H9 (cell line): ENCODE measurements at regions not wholly inside any gene's neighbourhood (a gene's known extent, or its start where the extent isn't known, plus 50 kb on each side); places are given as distances from the start of the nearest gene placed in this dataset.

Experiments
- DNase-seq: peaks from one replicate; pipeline ENCODE4 v3.0.0-alpha.2; 2017
- H2AFZ ChIP-seq: one replicate; pipeline ENCODE4 v1.6.1; 2013; ENCODE audit warnings: mild to moderate bottlenecking, low read length, control low read depth, moderate library complexity
- H2AK5ac ChIP-seq: 2 replicates; pipeline ENCODE4 v1.6.1; 2013; ENCODE audit warnings: low read length, control low read depth, mixed read lengths; ENCODE audit not compliant: insufficient read length
- H2BK120ac ChIP-seq: one replicate; pipeline ENCODE4 v1.6.1; 2013; ENCODE audit warnings: low read depth, mild to moderate bottlenecking, low read length, control low read depth, inconsistent platforms; ENCODE audit not compliant: poor library complexity, severe bottlenecking
- H2BK12ac ChIP-seq: 2 replicates; pipeline ENCODE4 v1.6.1; 2013; ENCODE audit warnings: low read length, control low read depth, mixed read lengths, low read depth; ENCODE audit not compliant: insufficient read length
- H2BK15ac ChIP-seq: 2 replicates; pipeline ENCODE4 v1.6.1; 2013; ENCODE audit warnings: low read depth, low read length, control low read depth
- H2BK20ac ChIP-seq: one replicate; pipeline ENCODE4 v1.6.1; 2013; ENCODE audit warnings: low read depth, mild to moderate bottlenecking, low read length, control low read depth, inconsistent platforms; ENCODE audit not compliant: poor library complexity, severe bottlenecking
- H2BK5ac ChIP-seq: 2 replicates; pipeline ENCODE4 v1.6.1; 2013; ENCODE audit warnings: low read length, control low read depth, mixed read lengths; ENCODE audit not compliant: insufficient read length
- H3K14ac ChIP-seq: 2 replicates; pipeline ENCODE4 v1.6.1; 2013; ENCODE audit warnings: low read length, control low read depth; ENCODE audit not compliant: insufficient read depth
- H3K18ac ChIP-seq: 2 replicates; pipeline ENCODE4 v1.6.1; 2013; ENCODE audit warnings: low read depth, mild to moderate bottlenecking, mixed read lengths, low read length, control low read depth; ENCODE audit not compliant: insufficient read length
- H3K23ac ChIP-seq: 2 replicates; pipeline ENCODE4 v1.6.1; 2013; ENCODE audit warnings: low read length, control low read depth, mixed read lengths, low read depth; ENCODE audit not compliant: insufficient read length
- H3K23me2 ChIP-seq: 2 replicates; pipeline ENCODE4 v1.6.1; 2013; ENCODE audit warnings: low read depth, mild to moderate bottlenecking, mixed read lengths, low read length, control low read depth; ENCODE audit not compliant: insufficient read length, poor library complexity, severe bottlenecking
- H3K27ac ChIP-seq: 2 replicates; pipeline ENCODE4 v1.5.1; 2013; ENCODE audit warnings: low read length, control low read depth, mixed read lengths, low read depth; ENCODE audit not compliant: insufficient read length
- H3K27me3 ChIP-seq: 2 replicates; pipeline ENCODE4 v1.6.1; 2013; ENCODE audit warnings: low read length, control low read depth, inconsistent platforms; ENCODE audit not compliant: insufficient read depth
- H3K4ac ChIP-seq: 2 replicates; pipeline ENCODE4 v1.6.1; 2013; ENCODE audit warnings: low read depth, mild to moderate bottlenecking, control low read depth, inconsistent platforms, low read length, moderate library complexity
- H3K4me1 ChIP-seq: 2 replicates; pipeline ENCODE4 v1.6.1; 2013; ENCODE audit warnings: low read length, control low read depth, inconsistent platforms; ENCODE audit not compliant: insufficient read depth
- H3K4me2 ChIP-seq: 2 replicates; pipeline ENCODE4 v1.6.1; 2013; ENCODE audit warnings: low read length, control low read depth, mixed read lengths; ENCODE audit not compliant: insufficient read length, insufficient read depth
- H3K56ac ChIP-seq: 2 replicates; pipeline ENCODE4 v1.6.1; 2013; ENCODE audit warnings: low read depth, mild to moderate bottlenecking, mixed read lengths, low read length, control low read depth; ENCODE audit not compliant: insufficient read length
- H3K79me1 ChIP-seq: 2 replicates; pipeline ENCODE4 v1.6.1; 2013; ENCODE audit warnings: low read depth, mild to moderate bottlenecking, moderate library complexity, low read length, control low read depth, inconsistent platforms; ENCODE audit not compliant: insufficient read depth, poor library complexity, severe bottlenecking
- H3K79me2 ChIP-seq: 2 replicates; pipeline ENCODE4 v1.6.1; 2013; ENCODE audit warnings: low read length, control low read depth, inconsistent platforms; ENCODE audit not compliant: insufficient read depth
- H3K9ac ChIP-seq: 2 replicates; pipeline ENCODE4 v1.6.1; 2013; ENCODE audit warnings: low read length, control low read depth, mixed read lengths; ENCODE audit not compliant: insufficient read length; ENCODE audit errors: extremely low read depth
- H3K9me3 ChIP-seq: one replicate; pipeline ENCODE4 v1.6.1; 2013; ENCODE audit warnings: low read depth, low read length, inconsistent platforms; ENCODE audit not compliant: control insufficient read depth
- H3T11ph ChIP-seq: one replicate; pipeline ENCODE4 v1.6.1; 2013; ENCODE audit warnings: mild to moderate bottlenecking, low read length, control low read depth, inconsistent platforms
- H4K20me1 ChIP-seq: one replicate; pipeline ENCODE4 v1.6.1; 2013; ENCODE audit not compliant: control insufficient read depth, insufficient read length, insufficient read depth
- H4K5ac ChIP-seq: 2 replicates; pipeline ENCODE4 v1.6.1; 2013; ENCODE audit warnings: low read depth, mild to moderate bottlenecking, mixed read lengths, low read length, control low read depth; ENCODE audit not compliant: insufficient read length
- H4K8ac ChIP-seq: replicated peaks from 2 replicates; pipeline ENCODE4 v1.6.1; 2013; ENCODE audit warnings: low read length, control low read depth, mixed read lengths, low read depth; ENCODE audit not compliant: insufficient read length
- H4K91ac ChIP-seq: 2 replicates; pipeline ENCODE4 v1.6.1; 2013; ENCODE audit warnings: low read depth, mild to moderate bottlenecking, moderate library complexity, mixed read lengths, low read length, control low read depth; ENCODE audit not compliant: insufficient read length
- H3K27ac Mint-ChIP-seq, 3 experiments: 2 replicates in 2 of 3; 3 replicates in 1 of 3; pipeline ENCODE4 v1.8.0; 2020 to 2021; ENCODE audit warnings: mixed read lengths in 3 of 3, mild to moderate bottlenecking in 1 of 3, moderate library complexity in 1 of 3
- H3K27me3 Mint-ChIP-seq: 2 replicates; pipeline ENCODE4 v1.8.0; 2021; ENCODE audit warnings: low read depth, mild to moderate bottlenecking, moderate library complexity, mixed read lengths
- H3K36me3 Mint-ChIP-seq, 3 experiments: 2 replicates in 2 of 3; 3 replicates in 1 of 3; pipeline ENCODE4 v1.8.0; 2020 to 2021; ENCODE audit warnings: low read depth in 3 of 3, mixed read lengths in 3 of 3; ENCODE audit not compliant: insufficient read depth in 1 of 3
- H3K4me1 Mint-ChIP-seq, 2 experiments: 2 replicates each; pipeline ENCODE4 v1.8.0; 2020; ENCODE audit warnings: mixed read lengths in 2 of 2
- H3K4me3 Mint-ChIP-seq, 2 experiments: 2 replicates in 1 of 2; 3 replicates in 1 of 2; pipeline ENCODE4 v1.8.0; 2020 to 2021; ENCODE audit warnings: mild to moderate bottlenecking in 2 of 2, mixed read lengths in 2 of 2, moderate library complexity in 1 of 2
- H3K9me3 Mint-ChIP-seq, 2 experiments: 2 replicates in 1 of 2; 3 replicates in 1 of 2; pipeline ENCODE4 v1.8.0; 2020; ENCODE audit warnings: mild to moderate bottlenecking in 2 of 2, mixed read lengths in 2 of 2, moderate library complexity in 1 of 2
- CTCF ChIP-seq: fragments of 200-600 bp; sonication (generic); conservative IDR thresholded peaks from 3 replicates; pipeline ENCODE4 v1.8.0; 2021; ENCODE audit warnings: antibody characterized with exemption, mild to moderate bottlenecking
- WGBS: extraction: QIAGEN DNeasy Blood & Tissue Kit; methylation state at CpG from one replicate; pipeline ENCODE4 v1.1.7; 2013; ENCODE audit warnings: missing lambda C conversion rate, low lambda C conversion rate, mixed read lengths; ENCODE audit not compliant: insufficient read length; ENCODE audit errors: extremely low coverage; 5-methylcytosine and 5-hydroxymethylcytosine counted together

DNA sequence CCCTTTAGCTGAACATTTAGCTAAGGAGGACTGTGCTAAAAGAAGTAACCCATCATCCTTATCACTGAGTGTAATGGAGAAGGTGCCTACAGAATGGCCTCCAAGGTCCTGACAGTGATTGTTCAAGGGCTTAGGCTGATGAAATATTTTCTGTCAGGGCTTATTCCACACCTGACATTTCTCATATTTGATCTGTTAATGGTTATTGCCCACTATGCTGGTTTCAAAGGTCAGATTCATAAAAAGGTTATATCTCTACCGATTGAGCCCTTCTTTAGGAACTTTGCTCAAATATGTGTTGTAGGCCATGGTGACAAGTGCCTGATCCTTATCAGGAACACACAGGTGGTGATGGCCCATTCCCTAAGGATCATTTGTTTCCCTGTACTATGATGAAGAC is 766.4 kb upstream of the ADGRL2 start:
- H3K23ac ChIP-seq = no peak overlapping the region
- Mint-ChIP-seq H3K36me3 (peaks cover 0 to 4% (median 1%) of the 10 kb centered on the region in 3 experiments; a peak in 2 of 7 replicates), H3K9me3 (peaks cover 0 to 4% of the 10 kb centered on the region in 2 experiments; a peak in 4 of 5 replicates), H3K4me1 (no peaks in the 10 kb centered on the region), H3K27ac (no peak overlapping the region), H3K27me3 (no peaks in the 10 kb centered on the region), H3K4me3 (no peak overlapping the region)
- H3K79me2 ChIP-seq = no peaks in the 10 kb centered on the region
- H2AK5ac ChIP-seq = no peak overlapping the region
- no peaks in the 10 kb centered on the region for H3K79me1 ChIP-seq
- H3K9ac ChIP-seq = no peak overlapping the region
- no peak for TF ChIP-seq CTCF
- H3T11ph ChIP-seq = no peak overlapping the region
- no peak overlapping the region for H3K18ac ChIP-seq
- no peak overlapping the region for H3K27ac ChIP-seq
- no peak overlapping the region for H2BK5ac ChIP-seq
- no peaks in the 10 kb centered on the region for H3K27me3 ChIP-seq
- H2BK15ac ChIP-seq = no peak overlapping the region
- H4K5ac ChIP-seq = no peak overlapping the region
- WGBS = no CpG with 5 or more reads among the region's 1 CpG
- no peak overlapping the region for H3K4ac ChIP-seq
- no peaks in the 10 kb centered on the region for H3K23me2 ChIP-seq
- no peak overlapping the region for H2BK12ac ChIP-seq
- H3K56ac ChIP-seq = no peak overlapping the region
- H3K14ac ChIP-seq = no peak overlapping the region
- H3K9me3 ChIP-seq = no peaks in the 10 kb centered on the region
- no peak for DNase-seq
- no peaks in the 10 kb centered on the region for H3K4me1 ChIP-seq
- H3K4me2 ChIP-seq = no peak overlapping the region
- H2AFZ ChIP-seq = no peak overlapping the region
- no peak overlapping the region for H4K91ac ChIP-seq
- H2BK120ac ChIP-seq = no peak overlapping the region
- no peak overlapping the region for H4K8ac ChIP-seq
- no peak overlapping the region for H2BK20ac ChIP-seq
- H4K20me1 ChIP-seq = no peaks in the 10 kb centered on the region
